Aorta (tissue), 5 donors: ENCODE measurements at regions not wholly inside any gene's neighbourhood (a gene's known extent, or its start where the extent isn't known, plus 50 kb on each side); places are given as distances from the start of the nearest gene placed in this dataset.
"Not testable (repeated sequence)": the region's sequence is repeated elsewhere in the genome, so short reads cannot be mapped to it uniquely, and the experiment has no call there.

Experiments
- ATAC-seq: fragments of 200-7000 bp; cut with Tn5 transposase; one replicate; pipeline ENCODE4 v1.9.1; 2022; ENCODE audit warnings: moderate library complexity; ENCODE audit not compliant: low FRiP score
- DNase-seq, 2 donors: peaks; one replicate each; pipeline ENCODE4 v3.0.0-alpha.2; 2020
- H3K27ac ChIP-seq, 2 donors: one replicate each; pipeline ENCODE4 v1.5.1; 2013; ENCODE audit warnings: low read length in 2 of 2, mild to moderate bottlenecking in 2 of 2, moderate library complexity in 2 of 2, control low read depth in 1 of 2, inconsistent platforms in 1 of 2, low read depth in 1 of 2
- H3K27me3 ChIP-seq, 2 donors: one replicate each; pipeline ENCODE4 v1.6.1; 2013; ENCODE audit warnings: control low read depth in 1 of 2, low read length in 1 of 2, mild to moderate bottlenecking in 1 of 2, moderate library complexity in 1 of 2; ENCODE audit not compliant: insufficient read depth in 2 of 2, control insufficient read depth in 1 of 2
- H3K36me3 ChIP-seq, 2 donors: one replicate each; pipeline ENCODE4 v1.6.1; 2013; ENCODE audit warnings: control low read depth in 1 of 2, low read length in 1 of 2, mild to moderate bottlenecking in 1 of 2; ENCODE audit not compliant: insufficient read depth in 2 of 2, control insufficient read depth in 1 of 2
- H3K4me1 ChIP-seq, 2 donors: one replicate each; pipeline ENCODE4 v1.6.1; 2013; ENCODE audit warnings: low read length in 2 of 2, control low read depth in 1 of 2, mild to moderate bottlenecking in 1 of 2, moderate library complexity in 1 of 2; ENCODE audit not compliant: insufficient read depth in 2 of 2, control insufficient read depth in 1 of 2
- H3K4me3 ChIP-seq, 2 donors: one replicate each; pipeline ENCODE4 v1.5.1; 2013; ENCODE audit warnings: low read length in 2 of 2, control low read depth in 1 of 2, mild to moderate bottlenecking in 1 of 2
- H3K9me3 ChIP-seq: one replicate; pipeline ENCODE4 v1.6.1; 2013; ENCODE audit warnings: mild to moderate bottlenecking, low read length; ENCODE audit not compliant: control insufficient read depth
- WGBS, 2 donors: extraction: QIAGEN DNeasy Blood & Tissue Kit; methylation state at CpG; one replicate each; pipeline ENCODE4 v1.1.7; 2013; 5-methylcytosine and 5-hydroxymethylcytosine counted together
- intact Hi-C, 2 donors: fragments of 100-400 bp; cut with DNase I; formaldehyde crosslinking; loops; one replicate each; pipeline versions ENCODE4 v1.14.2 to v1.15.0; 2022
- donor health status: healthy with polysubstance abuse.
- donor health status: Bipolar disorder and iron deficiency.
- donor health status: DM: no; HTN: no; CAD: no.
- donor health status: DM: no; HTN: no; CAD: no.
- donor health status: DM: yes; HTN: yes; CAD: no.

- WGBS, 2 donors, result 83 to 85% methylated on average over 8 of the region's 8 CpGs
- ATAC-seq (no peak), DNase-seq (no peak)
- intact Hi-C loops, result no loop called here
- no peaks in the 10 kb centered on the region for H3K27me3 ChIP-seq
- no peaks in the 10 kb centered on the region for H3K36me3 ChIP-seq
- no peak overlapping the region for H3K27ac ChIP-seq
- H3K4me1 ChIP-seq, result no peaks in the 10 kb centered on the region
- H3K4me3 ChIP-seq, result no peak overlapping the region
- no peaks in the 10 kb centered on the region for H3K9me3 ChIP-seq
These were observed 105.1 kb downstream of the SINHCAF start for GRCh38 chr12:31220633-31221550.

DNA sequence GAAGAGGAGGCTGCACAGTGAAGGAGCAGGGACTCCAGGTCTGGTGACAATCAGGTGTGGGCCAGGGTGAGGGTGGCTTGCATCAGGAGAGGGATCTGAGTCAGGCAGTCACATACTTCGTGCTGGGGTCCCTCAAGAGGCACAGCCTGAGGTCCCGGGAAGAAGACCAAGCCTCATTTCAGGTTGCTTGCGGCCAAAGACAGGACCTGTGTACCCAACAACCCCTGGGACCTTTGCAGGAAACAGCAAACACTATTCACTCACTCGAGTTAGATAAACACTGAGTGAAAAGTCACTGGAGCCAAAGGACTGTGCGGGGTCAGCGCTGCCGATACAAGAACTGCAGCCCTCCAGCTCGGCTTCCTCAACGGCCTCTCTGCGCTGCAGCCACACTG is 104.4 kb downstream of the SINHCAF start:
- no peak overlapping the region for H3K4me3 ChIP-seq
- no peaks in the 10 kb centered on the region for H3K27me3 ChIP-seq
- DNase-seq (no peak), ATAC-seq (no peak)
- no peaks in the 10 kb centered on the region for H3K9me3 ChIP-seq
- H3K36me3 ChIP-seq, result no peaks in the 10 kb centered on the region
- intact Hi-C loops, result no loop called here
- WGBS, 2 donors, result 62 to 67% methylated on average over 10 of the region's 10 CpGs
- H3K27ac ChIP-seq, result no peak overlapping the region
- H3K4me1 ChIP-seq, result no peaks in the 10 kb centered on the region

- DNase-seq (no peak), ATAC-seq (no peak)
- 85 to 87% methylated on average over 8 of the region's 8 CpGs for WGBS, 2 donors
- Histone ChIP-seq H3K27ac (no peak overlapping the region), H3K4me1 (no peaks in the 10 kb centered on the region), H3K36me3 (no peaks in the 10 kb centered on the region), H3K4me3 (no peak overlapping the region), H3K27me3 (no peaks in the 10 kb centered on the region), H3K9me3 (no peaks in the 10 kb centered on the region)
- intact Hi-C loops, result no loop called here
These were observed 103.2 kb downstream of the SINHCAF start for GRCh38 chr12:31222620-31223222.

DNA sequence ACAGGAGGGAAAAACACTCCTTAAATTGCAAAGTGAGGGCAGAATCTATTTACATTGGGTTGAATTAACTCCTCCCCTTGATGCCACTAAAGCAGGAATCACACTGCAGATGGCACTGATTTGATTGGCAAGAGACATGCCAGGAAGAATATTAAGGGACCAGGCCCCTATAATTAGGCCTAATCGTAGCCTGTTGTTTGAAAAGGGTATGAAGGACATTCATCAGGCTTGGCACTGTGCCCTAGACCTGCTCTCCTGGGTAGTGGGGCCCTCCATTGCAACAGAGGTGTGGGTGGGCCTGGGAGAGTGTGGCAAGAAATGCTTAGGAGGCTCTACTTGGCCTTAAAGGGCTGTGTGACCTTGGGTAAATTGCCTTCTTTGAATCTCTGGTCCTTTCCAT is 102.3 kb downstream of the SINHCAF start:
- H3K4me1 ChIP-seq, DNase-seq, H3K27me3 ChIP-seq, H3K4me3 ChIP-seq, H3K27ac ChIP-seq, intact Hi-C loops, H3K36me3 ChIP-seq, ATAC-seq, H3K9me3 ChIP-seq: not testable (repeated sequence)
- 53 to 71% methylated on average over 1 of the region's 1 CpG for WGBS, 2 donors

- no peaks in the 10 kb centered on the region for H3K27me3 ChIP-seq
- ATAC-seq, result no peak
- H3K36me3 ChIP-seq, result no peaks in the 10 kb centered on the region
- WGBS, 2 donors, result 86 to 89% methylated on average over 6 of the region's 6 CpGs
- no peaks in the 10 kb centered on the region for H3K4me1 ChIP-seq
- intact Hi-C loops, result no loop called here
- H3K4me3 ChIP-seq, result no peak overlapping the region
- H3K9me3 ChIP-seq, result no peaks in the 10 kb centered on the region
- no peak overlapping the region for H3K27ac ChIP-seq
- DNase-seq, result no peak
These were observed 101.0 kb downstream of the SINHCAF start for GRCh38 chr12:31224768-31225448.

GRCh38 chr12:31225656-31226535 is 100.1 kb downstream of the SINHCAF start:
- H3K4me3 ChIP-seq, result no peak overlapping the region
- H3K4me1 ChIP-seq, result no peaks in the 10 kb centered on the region
- intact Hi-C loops, result no loop called here
- no peaks in the 10 kb centered on the region for H3K27me3 ChIP-seq
- H3K36me3 ChIP-seq, result no peaks in the 10 kb centered on the region
- DNase-seq (no peak), ATAC-seq (no peak)
- no peak overlapping the region for H3K27ac ChIP-seq
- H3K9me3 ChIP-seq, result no peaks in the 10 kb centered on the region
- WGBS, 2 donors, result 86 to 89% methylated on average over 9 of the region's 9 CpGs

GRCh38 chr12:31226639-31227038 is 99.3 kb downstream of the SINHCAF start:
- Histone ChIP-seq H3K4me1 (no peaks in the 10 kb centered on the region), H3K36me3 (no peaks in the 10 kb centered on the region), H3K27ac (no peak overlapping the region), H3K27me3 (no peaks in the 10 kb centered on the region), H3K4me3 (no peak overlapping the region), H3K9me3 (no peaks in the 10 kb centered on the region)
- intact Hi-C loops, result no loop called here
- DNase-seq (no peak), ATAC-seq (no peak)
- WGBS, 2 donors, result 77 to 82% methylated on average over 10 of the region's 10 CpGs

DNA sequence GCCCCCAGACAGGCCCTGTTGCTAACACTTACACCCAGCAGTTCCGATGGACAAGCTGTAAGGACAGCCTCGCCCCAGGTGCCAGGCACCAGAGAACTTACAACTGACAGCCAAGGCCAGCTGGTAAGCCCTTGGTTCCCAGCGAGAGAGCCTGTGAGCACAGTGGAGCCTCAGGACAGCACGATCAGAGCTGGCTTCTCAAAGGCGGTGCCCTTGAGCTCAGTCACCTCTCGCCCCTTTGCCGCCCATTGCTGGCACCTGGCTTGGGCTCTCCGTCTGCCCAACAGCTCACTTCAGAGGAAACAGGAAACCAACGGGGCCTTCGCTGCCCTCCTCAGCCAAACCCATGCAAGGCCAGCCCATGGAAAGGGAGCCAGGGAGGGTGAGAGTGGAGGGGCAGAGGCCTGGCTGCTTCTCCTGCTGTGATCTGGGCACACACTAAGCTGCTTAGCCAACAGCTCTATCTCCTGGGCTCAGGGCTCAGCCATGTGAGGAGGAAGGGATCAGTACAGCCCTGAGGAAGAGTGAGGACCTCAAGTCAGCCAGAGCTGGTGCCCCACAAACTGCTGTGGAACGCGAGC is 98.5 kb downstream of the SINHCAF start:
- H3K9me3 ChIP-seq, result no peaks in the 10 kb centered on the region
- no peak overlapping the region for H3K27ac ChIP-seq
- no peak for ATAC-seq
- WGBS, 2 donors, result 69 to 73% methylated on average over 12 of the region's 12 CpGs
- no peaks in the 10 kb centered on the region for H3K27me3 ChIP-seq
- no peak overlapping the region for H3K4me3 ChIP-seq
- H3K4me1 ChIP-seq, result no peaks in the 10 kb centered on the region
- intact Hi-C loops, result no loop called here
- DNase-seq, result no peak
- H3K36me3 ChIP-seq, result no peaks in the 10 kb centered on the region
